GM12878 (cell line): ENCODE measurements at regions not wholly inside any gene's neighbourhood (a gene's known extent, or its start where the extent isn't known, plus 50 kb on each side); places are given as distances from the start of the nearest gene placed in this dataset.

Source experiments
- ATAC-seq: fragments of 200-7000 bp; cut with Tn5 transposase; 3 replicates; pipeline ENCODE4 v1.9.1; 2020; ENCODE audit warnings: mild to moderate bottlenecking, moderate library complexity
- BruUV-seq: library from RNA; stranded (reverse); fragments of 400-500 nt; replicated peaks from 2 replicates; lab custom pipeline; 2021; lab: Mats Ljungman, UMichigan
- CTCF ChIA-PET: fragments of 300-600 bp; sonication (Branson Sonifier 250); formaldehyde crosslinking; extraction: SDS; loops from one replicate; lab custom pipeline; 2021; ENCODE audit warnings: inconsistent platforms; lab: Yijun Ruan, JAX
- POLR2A ChIA-PET: fragments of 350-600 bp; formaldehyde crosslinking; extraction: SDS; loops from one replicate; lab custom pipeline; 2021; ENCODE audit warnings: inconsistent platforms; lab: Charles Lee
- RAD21 ChIA-PET: fragments of 300-600 bp; sonication (Branson Sonifier 250); formaldehyde crosslinking; loops from one replicate; lab custom pipeline; 2023; ENCODE audit warnings: antibody characterized with exemption; ENCODE audit not compliant: unreplicated experiment; lab: Charles Lee
- SMC1A ChIA-PET: fragments of 300-600 bp; sonication (Branson Sonifier 250); formaldehyde crosslinking; loops from one replicate; lab custom pipeline; 2023; ENCODE audit not compliant: unreplicated experiment, uncharacterized antibody; lab: Charles Lee
- DNase-seq: peaks from one replicate; pipeline ENCODE4 v3.0.0-alpha.2; 2011; ENCODE audit warnings: low read depth, low spot score
- FAIRE-seq: peaks from 3 replicates; lab custom pipeline; 2011; peaks lifted over from hg19 to GRCh38; lab: Jason Lieb, UNC
- H2AFZ ChIP-seq: 2 replicates; pipeline ENCODE4 v1.6.0; 2011; ENCODE audit warnings: low read depth, low read length, control low read depth; ENCODE audit not compliant: control insufficient read depth
- H3K27ac ChIP-seq: 2 replicates; pipeline ENCODE4 v1.5.1; 2011; ENCODE audit warnings: control low read depth; ENCODE audit not compliant: control insufficient read depth, insufficient read depth
- H3K27me3 ChIP-seq, 2 experiments: replicated peaks in 1 of 2; 2 replicates each; pipeline versions ENCODE4 v1.6.0 to v1.6.1; 2011; ENCODE audit warnings: low read length in 1 of 2; ENCODE audit not compliant: control insufficient read depth in 2 of 2, insufficient read depth in 2 of 2
- H3K36me3 ChIP-seq, 2 experiments: 2 replicates each; pipeline ENCODE4 v1.5.1; 2011; ENCODE audit warnings: low read length in 1 of 2; ENCODE audit not compliant: control insufficient read depth in 2 of 2, insufficient read depth in 2 of 2
- H3K4me1 ChIP-seq: 2 replicates; pipeline ENCODE4 v1.6.1; 2011; ENCODE audit warnings: mild to moderate bottlenecking, low read length, moderate library complexity, mixed read lengths; ENCODE audit not compliant: control insufficient read depth, insufficient read depth
- H3K4me2 ChIP-seq: 2 replicates; pipeline ENCODE4 v1.6.0; 2011; ENCODE audit warnings: control low read depth; ENCODE audit not compliant: control insufficient read depth, insufficient read depth
- H3K4me3 ChIP-seq: fragments of 200-600 bp; sonication (generic); 2 replicates; pipeline ENCODE4 v1.5.1; 2016
- H3K79me2 ChIP-seq: 2 replicates; pipeline ENCODE4 v1.6.0; 2011; ENCODE audit warnings: low read length; ENCODE audit not compliant: control insufficient read depth, insufficient read depth
- H3K9ac ChIP-seq: 2 replicates; pipeline ENCODE4 v1.8.0; 2011; ENCODE audit warnings: low read length, control low read depth, mixed read lengths; ENCODE audit not compliant: control insufficient read depth, insufficient read depth
- H3K9me3 ChIP-seq: replicated peaks from 3 replicates; pipeline ENCODE4 v1.5.1; 2011; ENCODE audit warnings: mild to moderate bottlenecking, low read length; ENCODE audit not compliant: control insufficient read depth, insufficient read depth
- H4K20me1 ChIP-seq: 2 replicates; pipeline ENCODE4 v1.6.0; 2011; ENCODE audit not compliant: control insufficient read depth, insufficient read depth
- CHD1 ChIP-seq: IDR thresholded peaks from 2 replicates; pipeline ENCODE4 v1.6.1; 2012; ENCODE audit warnings: low read depth, low read length, improper control_type of control experiment
- EGR1 ChIP-seq, 2 experiments: IDR thresholded peaks; 1 replicate in 1 of 2; 2 replicates in 1 of 2; pipeline ENCODE4 v1.6.1; 2011 to 2012; ENCODE audit warnings: low read depth in 2 of 2, low read length in 2 of 2, borderline replicate concordance in 1 of 2, mild to moderate bottlenecking in 1 of 2, moderate library complexity in 1 of 2
- ETV6 ChIP-seq, 2 experiments: fragments of 450-650 bp in 1 of 2; IDR thresholded peaks in 1 of 2; conservative IDR thresholded peaks in 1 of 2; 2 replicates each; pipeline ENCODE4 v1.6.1; 2014; ENCODE audit warnings: antibody characterized with exemption in 1 of 2, borderline replicate concordance in 1 of 2, low read depth in 1 of 2, mild to moderate bottlenecking in 1 of 2, moderate library complexity in 1 of 2
- FOXK2 ChIP-seq: fragments of 450-650 bp; IDR thresholded peaks from 2 replicates; pipeline ENCODE4 v1.6.1; 2017; ENCODE audit warnings: mild to moderate bottlenecking, moderate library complexity
- FOXM1 ChIP-seq: IDR thresholded peaks from 2 replicates; pipeline ENCODE4 v1.6.1; 2012; ENCODE audit warnings: low read depth, mild to moderate bottlenecking, inconsistent platforms, low read length, moderate library complexity
- KAT2A ChIP-seq: conservative IDR thresholded peaks from 2 replicates; pipeline ENCODE4 v1.6.1; 2011; ENCODE audit warnings: low read depth, low read length; ENCODE audit not compliant: control insufficient read depth
- RB1 ChIP-seq: fragments of 450-650 bp; formaldehyde crosslinking; IDR thresholded peaks from 2 replicates; pipeline ENCODE4 v1.6.1; 2017; ENCODE audit warnings: mild to moderate bottlenecking, borderline replicate concordance
- TARDBP ChIP-seq: IDR thresholded peaks from 2 replicates; pipeline ENCODE4 v1.6.1; 2016; ENCODE audit warnings: borderline replicate concordance
- whole genome bisulfite sequencing: methylation state at CpG from one replicate; pipeline ENCODE4 v1.1.6; 2016; ENCODE audit warnings: low lambda C conversion rate; ENCODE audit not compliant: insufficient replicate concordance, insufficient coverage; ENCODE audit errors: missing lambda C conversion rate; 5-methylcytosine and 5-hydroxymethylcytosine counted together
- in situ Hi-C: fragments of 300-500 bp; cut with MboI; formaldehyde crosslinking; loops from 9 replicates; pipeline ENCODE4 v1.14.3; 2018; ENCODE audit warnings: mixed read lengths
- intact Hi-C: fragments of 100-400 bp; cut with micrococcal nuclease; formaldehyde crosslinking; loops from one replicate; pipeline ENCODE4 v1.14.2; 2022; ENCODE audit not compliant: unreplicated experiment
- TF ChIP-seq, protein P1 (sequence below): fragments of 450-650 bp; IDR thresholded peaks from 2 replicates; pipeline ENCODE4 v1.6.1; 2017; ENCODE audit warnings: mild to moderate bottlenecking, low read depth, inconsistent platforms; ENCODE audit not compliant: poor library complexity, severe bottlenecking

DNA sequence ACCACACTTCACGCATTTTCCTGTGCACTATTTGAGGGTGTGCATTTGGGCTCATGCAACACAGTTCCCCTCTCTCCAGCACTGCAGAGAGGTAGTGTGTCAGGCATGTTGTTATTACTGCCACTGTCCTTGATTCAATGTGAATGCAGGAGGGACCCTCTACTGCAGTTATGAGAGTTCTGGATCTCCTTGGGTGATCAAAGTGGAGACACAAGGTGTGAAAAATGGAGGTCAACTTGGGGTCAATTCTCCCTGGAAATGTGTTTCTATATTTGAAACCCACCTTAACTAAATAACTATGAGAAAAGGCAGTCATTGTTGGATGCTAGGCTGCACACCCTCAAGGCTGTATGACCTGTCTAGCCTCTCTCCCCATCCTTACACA, 73.9 kb upstream of the FAM171A1 start:
- H3K9ac ChIP-seq, result no peak overlapping the region
- RAD21 ChIA-PET, result no interaction called here
- H3K4me2 ChIP-seq, result no peak overlapping the region
- no peaks in the 10 kb centered on the region for H3K9me3 ChIP-seq
- no peaks in the 10 kb centered on the region for H3K36me3 ChIP-seq
- FAIRE-seq (no peak), ATAC-seq (no peak), DNase-seq (no peak)
- H3K27me3 ChIP-seq, result no peaks in the 10 kb centered on the region
- no peak overlapping the region for H3K4me3 ChIP-seq
- TF ChIP-seq FOXM1, result no peak
- TF ChIP-seq, protein P1, sequence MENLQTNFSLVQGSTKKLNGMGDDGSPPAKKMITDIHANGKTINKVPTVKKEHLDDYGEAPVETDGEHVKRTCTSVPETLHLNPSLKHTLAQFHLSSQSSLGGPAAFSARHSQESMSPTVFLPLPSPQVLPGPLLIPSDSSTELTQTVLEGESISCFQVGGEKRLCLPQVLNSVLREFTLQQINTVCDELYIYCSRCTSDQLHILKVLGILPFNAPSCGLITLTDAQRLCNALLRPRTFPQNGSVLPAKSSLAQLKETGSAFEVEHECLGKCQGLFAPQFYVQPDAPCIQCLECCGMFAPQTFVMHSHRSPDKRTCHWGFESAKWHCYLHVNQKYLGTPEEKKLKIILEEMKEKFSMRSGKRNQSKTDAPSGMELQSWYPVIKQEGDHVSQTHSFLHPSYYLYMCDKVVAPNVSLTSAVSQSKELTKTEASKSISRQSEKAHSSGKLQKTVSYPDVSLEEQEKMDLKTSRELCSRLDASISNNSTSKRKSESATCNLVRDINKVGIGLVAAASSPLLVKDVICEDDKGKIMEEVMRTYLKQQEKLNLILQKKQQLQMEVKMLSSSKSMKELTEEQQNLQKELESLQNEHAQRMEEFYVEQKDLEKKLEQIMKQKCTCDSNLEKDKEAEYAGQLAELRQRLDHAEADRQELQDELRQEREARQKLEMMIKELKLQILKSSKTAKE, result no peak
- TF ChIP-seq RB1, result no peak
- TF ChIP-seq CHD1, result no peak
- no peak for TF ChIP-seq KAT2A
- no peak for TF ChIP-seq ETV6 (conservative IDR thresholded peaks at IDR 0.05 in 1 of 2, IDR thresholded peaks at IDR 0.05 in 1 of 2; ENCODE audit: borderline replicate concordance in 1 of 2, low read depth in 1 of 2)
- no peak for TF ChIP-seq FOXK2
- no peak for TF ChIP-seq TARDBP
- TF ChIP-seq EGR1 (IDR thresholded peaks at IDR 0.05; ENCODE audit: borderline replicate concordance in 1 of 2, low read depth in 2 of 2, low read length in 2 of 2), result no peak
- TF ChIP-seq, all 136 proteins: peak for 0
- POLR2A ChIA-PET, result interaction anchor here (0.6 kb wide), 1 partner anchor 45 kb away, joined by 3 read pairs; no protein-coding TSS in a partner anchor
- H3K79me2 ChIP-seq, result no peaks in the 10 kb centered on the region
- in situ Hi-C loops, result no loop called here
- WGBS, result 61% methylated on average over 1 of the region's 1 CpG
- intact Hi-C loops, result no loop called here
- no peak overlapping the region for H2AFZ ChIP-seq
- SMC1A ChIA-PET, result no interaction called here
- H4K20me1 ChIP-seq, result no peaks in the 10 kb centered on the region
- CTCF ChIA-PET, result no interaction called here
- no peak overlapping the region for H3K27ac ChIP-seq
- BruUV-seq, result no TSS peak
- no peaks in the 10 kb centered on the region for H3K4me1 ChIP-seq
